ENCODE measurements at regions not wholly inside any gene's neighbourhood (a gene's known extent, or its start where the extent isn't known, plus 50 kb on each side); places are given as distances from the start of the nearest gene placed in this dataset.

- Histone ChIP-seq H3K4me3 (ENCODE audit: low read depth in 1 of 3, low read length in 3 of 3) (no peak overlapping the region), H3K4me1 (ENCODE audit: control insufficient read depth in 4 of 4, insufficient read depth in 4 of 4, low read length in 3 of 4) (no peaks in the 10 kb centered on the region), H3K9ac (ENCODE audit: low read depth in 1 of 2, low read length in 2 of 2) (no peak overlapping the region), H3K36me3 (ENCODE audit: control insufficient read depth in 4 of 4, insufficient read depth in 3 of 4, low read depth in 1 of 4, low read length in 3 of 4) (no peaks in the 10 kb centered on the region), H3K27me3 (ENCODE audit: control insufficient read depth in 4 of 4, insufficient read depth in 4 of 4, low read length in 3 of 4) (no peaks in the 10 kb centered on the region), H3K9me3 (ENCODE audit: control insufficient read depth in 4 of 4, low read length in 3 of 4) (no peaks in the 10 kb centered on the region), H3K27ac (ENCODE audit: low read depth in 1 of 2, low read length in 2 of 2) (no peak overlapping the region)
- no peak for DNase-seq (ENCODE audit: low spot score)
- WGBS, result 88% methylated on average over 2 of the region's 2 CpGs
- TF ChIP-seq RAD21 (IDR thresholded peaks at IDR 0.05) (no peak), ZBTB33 (IDR thresholded peaks at IDR 0.05) (no peak), GABPA (IDR thresholded peaks at IDR 0.05 in 1 of 2, conservative IDR thresholded peaks at IDR 0.05 in 1 of 2) (no peak)
Observed at GRCh38 chr18:68342039-68342659, 372.8 kb downstream of the TMX3 start.

GRCh38 chr18:68340606-68341005 is 374.3 kb downstream of the TMX3 start:
- Histone ChIP-seq H3K27me3 (ENCODE audit: control insufficient read depth in 4 of 4, insufficient read depth in 4 of 4, low read length in 3 of 4) (no peaks in the 10 kb centered on the region), H3K4me3 (ENCODE audit: low read depth in 1 of 3, low read length in 3 of 3) (no peak overlapping the region), H3K9ac (ENCODE audit: low read depth in 1 of 2, low read length in 2 of 2) (no peak overlapping the region), H3K4me1 (ENCODE audit: control insufficient read depth in 4 of 4, insufficient read depth in 4 of 4, low read length in 3 of 4) (no peaks in the 10 kb centered on the region), H3K36me3 (ENCODE audit: control insufficient read depth in 4 of 4, insufficient read depth in 3 of 4, low read depth in 1 of 4, low read length in 3 of 4) (no peaks in the 10 kb centered on the region), H3K27ac (ENCODE audit: low read depth in 1 of 2, low read length in 2 of 2) (no peak overlapping the region), H3K9me3 (ENCODE audit: control insufficient read depth in 4 of 4, low read length in 3 of 4) (no peaks in the 10 kb centered on the region)
- DNase-seq (ENCODE audit: low spot score), result no peak
- no peak for TF ChIP-seq ZBTB33 (IDR thresholded peaks at IDR 0.05)
- no peak for TF ChIP-seq HNF4A (conservative IDR thresholded peaks at IDR 0.05)
- TF ChIP-seq MAX (IDR thresholded peaks at IDR 0.05), result no peak
- TF ChIP-seq SP1 (IDR thresholded peaks at IDR 0.05), result no peak
- no peak for TF ChIP-seq YY1 (IDR thresholded peaks at IDR 0.05)
- TF ChIP-seq FOXA1 (IDR thresholded peaks at IDR 0.05), result no peak
- TF ChIP-seq RXRA (IDR thresholded peaks at IDR 0.05), result no peak
- no peak for TF ChIP-seq EGR1 (IDR thresholded peaks at IDR 0.05; ENCODE audit: low read depth in 2 of 2)
- TF ChIP-seq NR2F2 (IDR thresholded peaks at IDR 0.05), result no peak
- 89% methylated on average over 1 of the region's 1 CpG for WGBS

- no peak overlapping the region for H3K4me3 ChIP-seq (ENCODE audit: low read depth in 1 of 3, low read length in 3 of 3)
- no peaks in the 10 kb centered on the region for H3K9me3 ChIP-seq (ENCODE audit: control insufficient read depth in 4 of 4, low read length in 3 of 4)
- no peak for TF ChIP-seq TAF1 (conservative IDR thresholded peaks at IDR 0.05)
- no peak for TF ChIP-seq SP1 (IDR thresholded peaks at IDR 0.05)
- no peak for TF ChIP-seq FOXA1 (IDR thresholded peaks at IDR 0.05)
- no peak for TF ChIP-seq RXRA (IDR thresholded peaks at IDR 0.05)
- no peak for TF ChIP-seq FOXA2 (IDR thresholded peaks at IDR 0.05)
- no peak for TF ChIP-seq YY1 (IDR thresholded peaks at IDR 0.05)
- H3K36me3 ChIP-seq (ENCODE audit: control insufficient read depth in 4 of 4, insufficient read depth in 3 of 4, low read depth in 1 of 4, low read length in 3 of 4), result no peaks in the 10 kb centered on the region
- no peak overlapping the region for H3K27ac ChIP-seq (ENCODE audit: low read depth in 1 of 2, low read length in 2 of 2)
- H3K4me1 ChIP-seq (ENCODE audit: control insufficient read depth in 4 of 4, insufficient read depth in 4 of 4, low read length in 3 of 4), result no peaks in the 10 kb centered on the region
- H3K9ac ChIP-seq (ENCODE audit: low read depth in 1 of 2, low read length in 2 of 2), result no peak overlapping the region
- no peak for DNase-seq (ENCODE audit: low spot score)
- H3K27me3 ChIP-seq (ENCODE audit: control insufficient read depth in 4 of 4, insufficient read depth in 4 of 4, low read length in 3 of 4), result peaks cover 0 to 2% (median 0%) of the 10 kb centered on the region in 4 donors
Observed at GRCh38 chr18:68330658-68331057, 384.2 kb downstream of the TMX3 start.

Data from liver (tissue), 7 donors.